ENCODE measurements at regions not wholly inside any gene's neighbourhood (a gene's known extent, or its start where the extent isn't known, plus 50 kb on each side); places are given as distances from the start of the nearest gene placed in this dataset.

GRCh38 chr15:27623149-27623548 is 476.0 kb downstream of the OCA2 start:
- TF ChIP-seq RFX5 (IDR thresholded peaks at IDR 0.05; ENCODE audit: low read length) (no peak), GABPA (IDR thresholded peaks at IDR 0.05; ENCODE audit: low read depth) (no peak), JUND (IDR thresholded peaks at IDR 0.05) (no peak), TEAD4 (IDR thresholded peaks at IDR 0.05; ENCODE audit: borderline replicate concordance, insufficient read depth) (no peak)
- TF ChIP-seq, protein P1, sequence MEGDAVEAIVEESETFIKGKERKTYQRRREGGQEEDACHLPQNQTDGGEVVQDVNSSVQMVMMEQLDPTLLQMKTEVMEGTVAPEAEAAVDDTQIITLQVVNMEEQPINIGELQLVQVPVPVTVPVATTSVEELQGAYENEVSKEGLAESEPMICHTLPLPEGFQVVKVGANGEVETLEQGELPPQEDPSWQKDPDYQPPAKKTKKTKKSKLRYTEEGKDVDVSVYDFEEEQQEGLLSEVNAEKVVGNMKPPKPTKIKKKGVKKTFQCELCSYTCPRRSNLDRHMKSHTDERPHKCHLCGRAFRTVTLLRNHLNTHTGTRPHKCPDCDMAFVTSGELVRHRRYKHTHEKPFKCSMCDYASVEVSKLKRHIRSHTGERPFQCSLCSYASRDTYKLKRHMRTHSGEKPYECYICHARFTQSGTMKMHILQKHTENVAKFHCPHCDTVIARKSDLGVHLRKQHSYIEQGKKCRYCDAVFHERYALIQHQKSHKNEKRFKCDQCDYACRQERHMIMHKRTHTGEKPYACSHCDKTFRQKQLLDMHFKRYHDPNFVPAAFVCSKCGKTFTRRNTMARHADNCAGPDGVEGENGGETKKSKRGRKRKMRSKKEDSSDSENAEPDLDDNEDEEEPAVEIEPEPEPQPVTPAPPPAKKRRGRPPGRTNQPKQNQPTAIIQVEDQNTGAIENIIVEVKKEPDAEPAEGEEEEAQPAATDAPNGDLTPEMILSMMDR (IDR thresholded peaks at IDR 0.05) = no peak
- TF ChIP-seq, protein P2, sequence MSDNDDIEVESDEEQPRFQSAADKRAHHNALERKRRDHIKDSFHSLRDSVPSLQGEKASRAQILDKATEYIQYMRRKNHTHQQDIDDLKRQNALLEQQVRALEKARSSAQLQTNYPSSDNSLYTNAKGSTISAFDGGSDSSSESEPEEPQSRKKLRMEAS (IDR thresholded peaks at IDR 0.05; ENCODE audit: low read depth) = no peak
